ENCODE measurements at regions not wholly inside any gene's neighbourhood (a gene's known extent, or its start where the extent isn't known, plus 50 kb on each side); places are given as distances from the start of the nearest gene placed in this dataset.

DNA sequence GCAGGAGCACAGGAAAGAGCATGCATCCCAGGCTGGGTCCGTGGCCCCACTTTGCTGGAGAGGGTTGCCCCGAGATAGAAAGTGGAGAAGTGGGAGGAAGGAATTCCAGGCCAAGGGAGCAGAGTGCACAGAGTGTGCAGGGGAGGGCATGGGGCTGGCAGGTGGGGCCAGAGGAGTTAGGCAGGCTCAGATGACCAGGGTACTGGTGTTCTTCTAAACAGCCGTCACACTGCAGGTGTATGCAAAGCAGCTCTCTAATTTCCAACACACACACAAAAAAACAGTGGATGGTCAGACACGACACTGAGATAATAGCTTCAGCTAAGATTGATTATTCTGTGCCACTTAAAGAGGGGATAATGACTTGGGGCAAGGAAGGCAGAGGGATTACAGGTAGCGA lies 212.2 kb downstream of the MTRR start:
- TF ChIP-seq, protein P1, sequence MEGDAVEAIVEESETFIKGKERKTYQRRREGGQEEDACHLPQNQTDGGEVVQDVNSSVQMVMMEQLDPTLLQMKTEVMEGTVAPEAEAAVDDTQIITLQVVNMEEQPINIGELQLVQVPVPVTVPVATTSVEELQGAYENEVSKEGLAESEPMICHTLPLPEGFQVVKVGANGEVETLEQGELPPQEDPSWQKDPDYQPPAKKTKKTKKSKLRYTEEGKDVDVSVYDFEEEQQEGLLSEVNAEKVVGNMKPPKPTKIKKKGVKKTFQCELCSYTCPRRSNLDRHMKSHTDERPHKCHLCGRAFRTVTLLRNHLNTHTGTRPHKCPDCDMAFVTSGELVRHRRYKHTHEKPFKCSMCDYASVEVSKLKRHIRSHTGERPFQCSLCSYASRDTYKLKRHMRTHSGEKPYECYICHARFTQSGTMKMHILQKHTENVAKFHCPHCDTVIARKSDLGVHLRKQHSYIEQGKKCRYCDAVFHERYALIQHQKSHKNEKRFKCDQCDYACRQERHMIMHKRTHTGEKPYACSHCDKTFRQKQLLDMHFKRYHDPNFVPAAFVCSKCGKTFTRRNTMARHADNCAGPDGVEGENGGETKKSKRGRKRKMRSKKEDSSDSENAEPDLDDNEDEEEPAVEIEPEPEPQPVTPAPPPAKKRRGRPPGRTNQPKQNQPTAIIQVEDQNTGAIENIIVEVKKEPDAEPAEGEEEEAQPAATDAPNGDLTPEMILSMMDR (IDR thresholded peaks at IDR 0.05; ENCODE audit: low read depth, low read length): no peak
- TF ChIP-seq POLR2A (IDR thresholded peaks at IDR 0.05; ENCODE audit: extremely low read depth, insufficient read length): no peak
